GM03348 (cell line): ENCODE measurements at regions not wholly inside any gene's neighbourhood (a gene's known extent, or its start where the extent isn't known, plus 50 kb on each side); places are given as distances from the start of the nearest gene placed in this dataset.

Experiments used
- DNase-seq: peaks from one replicate; pipeline ENCODE4 v3.0.0; 2012; ENCODE audit warnings: low spot score

DNA sequence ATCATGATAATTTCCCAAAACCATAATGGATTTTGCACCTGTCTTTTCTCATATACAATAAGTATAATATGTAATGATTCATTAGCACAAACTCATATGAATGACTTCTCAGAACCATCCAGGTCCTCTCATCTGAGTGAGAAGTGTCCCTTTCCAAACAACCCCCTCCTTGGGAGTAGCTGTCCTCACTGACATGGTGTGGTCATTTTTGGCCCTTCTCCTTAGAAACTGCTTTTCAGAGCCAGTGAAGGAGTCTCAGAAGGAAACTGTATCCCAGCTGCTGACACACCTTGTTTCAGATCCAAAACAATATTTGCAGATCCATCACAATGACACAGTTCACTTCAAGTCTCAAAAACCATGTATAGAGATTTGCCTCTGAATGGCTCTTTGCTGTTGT is 95.5 kb downstream of the MIS18A start:
- DNase-seq, result no peak

DNA sequence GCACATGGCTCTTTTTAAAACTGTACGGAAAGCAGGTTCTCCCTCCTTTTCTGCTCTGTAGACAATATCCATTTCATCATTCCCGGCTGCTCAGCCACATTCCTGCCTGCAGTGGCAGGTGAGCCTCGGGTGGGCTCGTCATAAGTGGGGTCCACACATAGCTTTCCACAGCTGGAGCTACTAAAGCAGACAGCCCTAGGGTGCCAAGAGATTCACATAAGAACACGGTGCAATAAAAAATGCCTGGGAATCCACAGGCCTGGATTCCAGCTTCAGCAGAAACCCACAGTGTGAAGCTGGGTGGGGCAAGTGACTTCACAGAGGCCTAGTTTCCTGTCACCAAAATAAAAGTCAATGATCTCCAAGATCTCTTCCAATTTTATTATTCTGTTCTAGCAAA is 96.4 kb downstream of the MIS18A start:
- DNase-seq, result no peak

DNA sequence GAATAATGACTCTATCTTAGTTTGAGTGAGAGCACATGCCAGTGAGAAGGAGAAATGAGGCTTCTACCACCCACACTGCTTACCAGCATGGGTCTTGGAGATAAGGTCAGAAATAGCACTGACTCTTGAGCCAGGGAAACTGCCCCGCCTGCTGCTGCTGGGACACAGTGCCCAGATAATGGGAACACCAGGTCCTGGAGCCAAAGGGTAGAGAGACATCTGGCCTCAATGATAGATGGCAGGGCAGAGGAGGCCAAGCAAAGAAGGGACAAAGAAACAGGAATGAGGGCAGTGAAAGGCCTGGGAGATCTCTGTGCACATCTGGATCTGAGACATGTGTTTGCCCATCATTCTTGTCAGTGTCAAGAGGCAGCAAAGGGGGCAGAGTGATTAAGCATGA is 97.4 kb downstream of the MIS18A start:
- no peak for DNase-seq

DNA sequence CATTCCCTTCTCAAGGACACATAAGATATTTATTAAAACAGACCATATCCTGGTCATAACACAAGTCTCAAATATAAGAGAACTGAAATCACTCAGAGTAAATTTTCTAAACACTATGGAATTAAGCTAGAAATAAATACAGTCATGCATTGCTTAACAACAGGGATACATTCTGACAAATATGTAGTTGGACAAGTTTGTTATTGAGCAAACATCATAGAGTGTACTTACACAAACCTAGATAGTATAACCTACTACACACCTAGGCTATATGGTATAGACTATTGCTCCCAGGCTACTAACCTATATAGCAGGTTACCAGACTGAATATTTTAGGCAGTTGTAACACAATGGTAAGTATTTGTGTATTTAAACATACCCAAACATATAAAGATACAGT is 104.0 kb downstream of the MIS18A start:
- DNase-seq, result no peak

DNA sequence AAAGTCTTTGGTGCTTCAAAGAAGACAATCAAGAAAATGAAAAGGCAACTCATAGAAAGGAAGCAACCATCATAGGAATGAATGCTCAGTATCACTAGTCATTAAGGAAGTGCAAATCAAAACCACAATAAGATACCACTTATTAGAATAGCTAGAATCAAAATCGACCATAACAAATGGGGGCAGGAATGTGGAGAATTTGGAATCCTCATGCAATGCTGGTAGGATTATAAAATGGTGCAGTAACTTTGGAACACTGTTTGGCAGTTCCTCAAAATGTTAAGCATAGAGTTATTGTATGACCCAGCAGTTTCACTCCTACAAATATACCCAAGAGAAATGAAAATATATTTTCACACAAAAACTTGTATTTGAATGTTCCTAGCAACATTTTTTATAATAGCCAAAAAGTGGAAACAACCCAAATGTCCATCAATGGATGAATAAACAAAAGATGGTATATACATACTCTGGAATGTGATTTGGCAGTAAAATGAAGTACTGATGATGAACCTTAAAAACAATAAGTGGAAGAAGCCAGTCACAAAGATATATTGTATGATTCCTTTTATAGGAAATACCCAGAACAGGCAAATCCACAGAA is 105.6 kb downstream of the MIS18A start:
- no peak for DNase-seq

DNA sequence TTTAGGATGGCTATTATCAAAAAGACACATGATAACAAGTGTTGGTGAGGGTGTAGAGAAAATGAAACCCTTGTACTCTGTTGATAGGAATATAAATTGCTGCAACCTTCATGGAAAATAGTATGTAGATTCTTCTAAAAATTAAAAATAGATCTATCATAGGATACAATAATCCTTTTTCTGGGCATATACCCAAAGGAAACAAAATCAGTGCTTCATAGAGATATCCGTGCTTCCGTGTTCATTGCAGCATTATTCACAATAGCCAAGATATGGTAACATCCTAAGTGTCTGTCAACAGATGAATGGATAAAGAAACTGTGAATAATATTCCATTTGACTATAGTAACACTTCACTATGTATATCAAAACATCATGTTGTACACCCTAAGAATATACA is 106.7 kb downstream of the MIS18A start:
- DNase-seq, result no peak

DNA sequence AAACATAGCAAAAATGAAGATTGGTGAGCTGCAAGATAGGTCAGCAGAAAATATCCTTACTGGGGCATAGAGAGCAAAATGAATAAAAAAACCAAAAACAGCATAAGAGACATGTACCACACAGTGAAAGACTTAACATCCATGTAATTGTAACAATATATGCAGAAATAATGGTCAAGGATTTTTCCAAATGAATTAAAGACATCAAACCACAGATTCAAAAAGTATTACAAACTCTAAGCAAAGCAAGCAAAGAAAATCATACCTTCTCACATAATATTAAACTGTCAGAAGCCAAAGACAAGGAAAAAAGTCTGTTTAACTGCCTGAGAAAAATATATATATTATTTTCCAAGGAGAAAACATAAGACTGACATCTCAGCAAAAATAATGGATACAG is 111.3 kb downstream of the MIS18A start:
- DNase-seq, result no peak

DNA sequence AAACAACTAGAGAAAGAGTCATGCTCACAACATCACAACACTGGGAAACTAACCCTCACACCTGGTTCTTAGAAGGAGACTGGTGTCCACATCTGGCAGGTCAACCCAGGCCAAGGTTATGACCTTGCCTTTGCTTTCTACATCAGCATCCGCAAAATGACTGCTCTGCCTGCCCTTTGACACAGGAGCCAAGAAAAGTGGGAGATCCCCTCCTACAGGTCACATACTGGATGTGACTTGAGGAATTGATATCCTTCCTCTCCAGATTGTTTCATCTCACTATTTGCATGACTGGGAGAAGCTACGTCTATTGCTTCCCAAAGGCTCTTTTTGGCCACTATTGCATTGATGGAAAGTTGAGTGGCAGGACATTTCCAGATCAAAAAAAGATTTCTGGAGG is 115.5 kb downstream of the MIS18A start:
- no peak for DNase-seq

DNA sequence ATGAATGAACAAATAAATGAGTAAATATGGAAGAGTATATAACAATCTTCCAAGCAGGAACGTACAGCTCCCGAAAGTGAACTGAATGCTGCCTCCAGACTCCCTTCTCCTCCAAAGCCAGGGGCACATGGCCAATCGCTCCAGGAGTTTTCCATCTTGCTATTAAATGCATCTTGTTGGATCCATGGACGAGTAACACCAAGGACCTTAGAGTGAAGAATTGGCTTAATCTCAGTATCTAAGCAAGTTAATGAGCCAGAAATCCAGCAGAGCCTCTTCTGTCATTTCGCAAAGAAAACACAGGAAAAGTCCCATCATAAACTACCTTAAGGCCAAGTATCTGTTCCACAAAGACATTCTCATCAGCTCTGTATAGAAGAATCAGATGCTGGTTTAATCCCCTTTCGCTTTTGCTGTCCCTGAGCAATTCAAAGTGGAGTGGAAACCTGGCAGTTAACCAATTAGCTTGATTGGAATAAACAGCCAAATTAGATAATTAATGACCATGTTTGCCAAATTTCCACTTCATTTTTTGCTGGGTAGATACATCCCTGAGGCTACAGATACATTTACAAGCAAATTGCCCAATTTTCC is 116.0 kb downstream of the MIS18A start:
- DNase-seq, result no peak

DNA sequence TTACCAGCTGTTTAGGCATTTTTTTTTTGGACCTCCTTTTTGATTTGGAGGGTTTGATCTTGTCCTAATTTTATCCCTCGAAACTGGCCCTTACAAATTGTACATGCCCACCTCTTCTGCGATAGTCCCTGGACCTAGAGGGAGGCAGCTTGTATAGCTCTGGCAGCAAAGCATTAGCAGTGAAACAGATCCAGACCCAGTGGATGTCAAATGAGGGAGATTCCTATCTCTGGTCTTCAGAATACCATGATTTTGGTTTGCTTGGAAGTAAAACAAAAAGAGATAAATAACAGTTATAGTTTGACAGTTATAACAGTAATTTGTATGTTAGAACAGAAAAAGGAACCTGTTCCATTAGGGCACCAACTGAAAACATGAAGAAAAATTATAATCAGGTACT is 123.6 kb downstream of the MIS18A start:
- no peak for DNase-seq

DNA sequence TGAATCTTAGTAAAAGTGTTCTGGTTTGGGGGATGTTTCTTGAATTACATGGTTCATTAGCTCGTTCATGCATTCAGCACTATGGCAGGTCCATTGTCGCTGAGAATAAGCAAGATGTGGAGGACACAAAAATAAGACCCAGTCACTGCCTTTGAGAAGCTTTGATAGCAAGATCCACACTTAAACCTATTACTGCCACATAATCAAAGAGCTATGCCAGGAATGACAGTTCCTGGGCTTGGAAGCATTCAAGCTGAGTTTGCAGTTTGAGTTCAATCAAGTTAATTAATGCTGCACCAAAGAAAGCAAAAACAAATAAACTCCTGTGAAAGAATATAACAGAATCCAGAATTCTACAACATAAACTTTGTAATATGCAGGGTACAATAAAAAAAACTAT is 131.8 kb downstream of the MIS18A start:
- no peak for DNase-seq

DNA sequence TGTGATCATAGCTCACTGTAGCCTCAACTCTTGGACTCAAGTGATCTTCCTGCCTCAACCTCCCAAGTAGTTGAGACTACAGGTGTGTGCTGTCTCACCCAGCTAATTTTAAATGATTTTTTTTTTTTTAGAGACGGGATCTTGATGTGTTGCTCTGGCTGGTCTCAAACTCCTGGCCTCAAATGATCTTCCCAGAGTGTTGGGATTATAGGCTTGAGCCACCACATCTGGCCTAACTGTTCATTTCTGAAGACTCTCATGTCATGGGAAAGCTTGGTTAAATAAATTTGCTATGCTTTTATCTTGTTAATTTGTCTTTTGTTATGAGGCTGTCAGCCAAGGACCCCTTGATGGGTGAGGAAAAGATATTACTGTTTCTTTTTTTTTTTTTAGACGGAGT is 134.0 kb downstream of the MIS18A start:
- DNase-seq, result no peak

DNA sequence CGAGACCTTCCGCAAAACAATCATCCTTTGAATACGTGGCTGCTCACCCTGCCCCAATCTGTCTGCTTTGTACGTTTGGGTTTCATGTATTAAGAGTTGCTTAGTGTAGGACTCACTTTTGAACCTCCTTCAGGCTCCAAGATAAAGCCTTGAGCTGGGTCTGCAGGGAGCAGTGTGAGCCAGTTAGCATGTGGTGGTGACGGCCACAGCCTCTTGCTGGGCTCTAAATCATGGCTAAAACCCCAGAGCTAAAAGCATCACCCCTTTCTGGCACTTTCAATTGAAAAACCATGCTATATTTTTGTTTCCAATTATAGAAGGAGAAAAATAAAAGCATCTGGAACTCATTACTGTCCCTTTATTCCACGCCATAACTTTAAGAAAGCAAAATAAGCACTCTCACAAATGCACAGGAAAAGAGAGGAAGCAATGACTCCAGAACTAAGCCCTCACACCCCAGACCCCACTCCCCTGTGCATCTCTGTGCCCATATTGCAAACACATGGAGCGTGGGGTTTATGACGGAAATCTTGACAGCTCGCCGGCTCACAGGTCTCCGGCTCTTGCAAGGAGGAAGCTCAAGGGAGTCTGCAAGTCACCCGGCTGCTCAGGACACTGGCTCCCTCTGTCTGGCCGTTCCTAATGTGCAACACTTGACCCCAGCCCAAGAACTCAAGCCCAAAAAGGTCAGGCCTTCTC is 135.5 kb downstream of the MIS18A start:
- peak; percentile 67 for DNase-seq

DNA sequence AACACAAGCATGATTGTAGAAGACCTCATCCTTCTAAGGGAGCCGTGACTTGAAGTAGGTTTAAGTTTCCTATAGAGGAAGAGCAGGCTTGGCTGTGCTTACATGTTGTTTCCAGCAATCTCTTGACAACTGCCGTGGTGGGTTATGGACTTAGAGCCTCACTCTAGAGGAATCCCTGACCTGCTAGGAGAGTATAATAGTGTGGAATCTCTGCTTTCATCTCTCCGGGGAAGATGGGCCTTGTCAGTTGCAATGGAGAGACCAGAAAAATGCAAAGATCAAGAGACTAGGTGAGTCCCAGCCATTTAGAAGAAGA is 137.6 kb downstream of the MIS18A start:
- DNase-seq, result no peak

DNA sequence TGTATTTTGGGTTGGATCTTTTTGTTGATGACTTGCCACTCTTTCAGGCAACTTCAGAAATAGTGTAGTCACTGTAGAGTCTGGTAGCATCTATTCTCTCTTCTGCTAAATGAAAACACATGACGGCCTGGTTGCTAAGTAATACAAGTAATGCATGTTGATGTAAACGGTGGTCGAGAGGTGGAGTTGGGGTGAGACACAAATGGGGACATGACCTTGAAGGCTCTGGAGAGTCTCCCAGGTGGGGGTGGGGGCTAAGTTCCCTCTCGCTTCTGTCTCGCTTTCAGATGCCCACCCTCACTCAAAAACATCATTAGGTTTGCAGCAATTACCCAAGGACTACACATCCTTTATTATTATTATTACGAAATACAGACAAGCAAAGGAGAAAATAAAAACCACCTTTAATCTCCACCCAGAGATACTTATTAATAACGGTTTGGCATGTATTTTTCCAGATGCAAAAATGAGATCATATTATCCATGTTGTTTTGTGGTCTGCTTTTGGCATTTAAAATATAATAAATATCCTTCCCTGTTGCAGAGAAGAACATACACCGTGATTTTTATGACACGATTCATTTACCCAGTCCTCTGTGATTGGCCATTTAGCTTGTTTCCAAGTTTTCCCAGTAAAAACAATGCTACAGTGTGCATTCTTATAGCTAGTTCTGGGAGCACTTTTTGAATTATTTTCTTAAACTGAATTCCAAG is 138.1 kb downstream of the MIS18A start:
- peak; percentile 29 for DNase-seq

DNA sequence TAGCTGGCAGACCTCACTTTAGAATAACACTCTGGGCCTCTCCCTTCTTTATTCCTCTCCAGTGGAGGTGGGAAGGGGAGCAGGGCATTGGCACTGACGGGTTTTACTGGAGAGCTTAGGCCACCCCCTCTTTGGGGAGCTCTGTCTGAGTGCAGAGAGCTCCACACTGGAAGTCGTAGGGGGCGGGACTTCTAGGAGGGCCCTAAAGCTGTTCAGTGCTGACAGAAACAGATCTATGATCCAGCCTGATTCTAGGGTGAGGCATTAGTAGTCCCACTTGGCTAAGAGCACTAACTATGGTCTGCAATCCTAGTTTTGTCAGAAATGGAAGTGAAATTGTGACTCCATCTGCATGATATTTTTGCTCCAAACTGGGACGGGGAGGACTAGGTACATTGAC is 138.7 kb downstream of the MIS18A start:
- DNase-seq, result peak; percentile 30

DNA sequence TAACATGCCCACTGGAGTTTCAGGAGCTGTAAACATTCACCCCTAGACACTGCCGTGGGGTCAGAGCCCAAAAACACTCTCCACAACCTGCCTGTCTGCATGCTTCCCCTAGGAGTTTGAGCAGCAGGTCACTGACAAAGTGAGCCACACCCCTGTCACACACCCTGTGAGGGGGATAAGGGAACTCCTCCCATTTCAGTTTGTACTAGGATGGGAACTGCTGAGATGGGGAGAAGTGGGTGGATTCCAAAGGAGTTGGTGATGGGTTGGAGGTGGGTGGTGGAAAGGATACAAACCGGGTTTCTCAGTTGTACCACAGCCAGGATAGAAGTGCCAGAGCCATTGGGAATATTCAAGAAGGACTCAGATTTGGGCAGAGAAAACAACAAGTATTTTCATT is 140.2 kb downstream of the MIS18A start:
- DNase-seq, result no peak

DNA sequence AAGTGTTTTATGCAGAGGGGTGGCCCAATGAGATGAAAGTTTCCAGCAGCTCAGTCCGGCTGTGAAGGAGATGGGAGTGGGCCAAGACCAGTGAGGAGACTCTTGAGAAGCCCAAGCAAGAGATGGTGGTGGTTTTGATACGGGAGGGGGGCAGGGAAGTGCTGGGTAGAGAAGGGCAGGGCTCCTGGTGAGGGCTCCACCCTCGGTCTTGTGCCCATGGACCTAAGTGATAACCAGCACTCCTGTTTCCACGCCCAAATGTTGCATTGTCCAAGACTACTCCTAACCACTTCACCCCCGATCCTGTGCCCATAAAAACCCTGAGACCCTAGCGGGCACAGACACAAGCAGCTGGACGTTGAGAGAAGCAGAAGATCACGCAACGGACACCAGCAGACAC is 140.9 kb downstream of the MIS18A start:
- DNase-seq, result no peak

DNA sequence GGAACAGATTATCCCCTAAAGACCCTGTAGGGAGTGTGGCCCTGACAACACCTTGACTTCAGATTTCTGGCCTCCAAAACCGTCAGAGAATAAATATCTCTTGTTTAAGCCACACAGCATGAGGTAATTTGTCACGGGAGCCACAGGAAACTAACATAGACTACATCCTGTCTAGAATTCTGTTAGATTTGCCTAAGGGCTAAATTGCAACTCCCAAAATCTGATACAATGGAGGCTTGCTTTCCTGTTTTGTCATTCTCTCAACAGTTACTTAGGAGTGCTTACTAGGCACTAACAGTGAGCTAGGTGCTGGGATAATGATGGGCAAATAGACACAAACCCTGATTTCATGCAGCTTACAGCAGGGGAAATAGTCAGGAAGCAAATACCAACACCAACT is 141.6 kb downstream of the MIS18A start:
- no peak for DNase-seq

DNA sequence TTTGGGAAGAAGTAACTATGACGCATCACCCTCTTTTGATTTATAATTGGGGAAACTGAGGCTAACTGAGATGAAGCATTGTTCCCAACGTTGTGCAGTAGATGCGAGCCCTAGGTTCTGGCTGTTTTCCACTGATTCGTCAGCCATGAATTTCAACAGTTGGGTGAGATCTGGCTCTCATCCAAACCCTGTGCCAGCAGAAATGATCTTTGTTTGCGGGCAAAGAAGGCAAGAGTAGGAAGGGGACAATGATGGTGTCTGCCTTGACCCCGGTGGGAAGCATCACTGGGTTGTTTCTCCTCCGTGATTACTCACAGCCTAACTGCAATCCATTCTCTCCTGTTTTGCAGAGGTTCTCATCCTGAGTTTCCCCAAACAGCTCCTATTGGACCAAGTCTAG is 142.3 kb downstream of the MIS18A start:
- DNase-seq, result no peak

DNA sequence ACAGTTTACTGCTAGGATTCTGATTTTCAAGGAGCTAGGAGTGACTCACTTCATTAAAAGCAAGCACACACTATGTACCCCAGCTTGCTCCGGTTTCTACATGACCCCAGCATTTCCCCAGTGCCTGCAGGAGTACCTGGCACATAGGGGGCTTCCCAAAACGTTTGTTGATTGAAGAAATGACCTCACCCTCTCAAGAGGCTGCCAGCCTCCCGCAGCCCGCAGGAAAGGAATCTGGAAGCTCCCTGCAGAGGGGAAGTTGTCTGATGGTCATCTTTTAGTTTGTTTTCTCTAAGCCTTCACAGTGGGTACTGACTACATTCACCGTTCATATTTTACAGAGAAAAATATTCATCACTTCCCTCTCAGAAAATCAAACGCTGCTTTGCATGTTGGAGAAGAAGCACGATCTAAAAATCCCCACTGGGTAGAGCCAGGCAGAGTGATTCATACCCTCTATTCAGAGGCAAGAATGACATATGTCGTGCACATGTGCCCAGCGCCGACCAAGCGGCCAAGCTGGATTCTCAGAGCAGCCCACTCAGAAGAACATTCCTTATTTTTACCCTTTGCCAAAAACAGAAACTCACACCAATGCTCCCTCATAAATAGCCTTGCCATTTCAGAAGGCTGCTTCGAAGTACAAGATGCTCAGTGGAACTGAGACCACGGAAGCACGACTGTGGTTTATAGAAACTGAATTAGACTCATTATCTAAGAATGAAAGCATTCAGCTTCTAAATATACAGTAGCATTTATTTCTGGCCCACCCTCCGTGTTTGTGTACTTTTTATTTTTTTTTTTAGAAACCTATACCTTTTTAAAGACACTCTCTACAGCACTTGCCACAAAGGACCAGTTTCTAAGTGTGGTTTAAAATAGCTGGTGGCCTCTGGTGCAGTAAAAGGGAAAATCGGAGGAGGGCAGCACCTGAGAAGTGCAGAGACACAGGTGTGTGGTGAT is 143.2 kb downstream of the MIS18A start:
- DNase-seq, result peak; percentile 83

DNA sequence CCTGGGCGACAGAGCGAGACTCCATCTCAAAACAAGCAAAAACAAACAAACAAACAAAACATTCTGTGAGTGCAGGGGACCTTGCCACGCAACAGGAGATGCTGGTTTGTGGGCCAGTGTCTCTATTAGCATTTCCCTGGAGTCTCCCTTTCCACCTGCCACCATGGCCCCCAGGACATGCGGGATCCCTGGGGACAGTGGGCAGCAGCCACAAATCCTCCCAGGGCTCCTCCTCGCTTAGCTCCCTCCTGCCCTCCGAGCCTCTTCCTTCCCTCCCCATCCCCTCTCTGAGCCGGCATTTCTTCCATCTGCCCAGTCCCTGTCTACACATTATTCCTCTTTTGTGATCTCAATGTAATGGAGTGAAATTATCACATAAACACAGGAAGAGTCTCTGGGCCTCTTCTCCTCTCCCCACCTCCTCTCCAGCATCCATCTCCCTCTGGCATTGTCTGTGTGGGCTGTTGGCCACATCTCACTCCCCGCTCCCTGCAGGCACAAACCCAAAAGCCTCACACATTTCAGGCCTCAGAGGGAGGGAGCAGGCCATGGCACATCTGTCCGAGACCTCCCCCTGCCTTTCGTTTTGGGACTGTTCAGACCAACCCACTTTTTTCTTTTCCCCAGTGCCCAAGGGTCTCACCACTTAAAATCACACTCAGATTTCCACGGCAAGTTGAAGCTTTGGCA is 144.3 kb downstream of the MIS18A start:
- DNase-seq, result no peak
